IMR-90 (cell line): ENCODE measurements at regions not wholly inside any gene's neighbourhood (a gene's known extent, or its start where the extent isn't known, plus 50 kb on each side); places are given as distances from the start of the nearest gene placed in this dataset.

ENCODE experiments used
- ATAC-seq: fragments of 200-7000 bp; cut with Tn5 transposase; 2 replicates; pipeline ENCODE4 v1.9.1; 2020; ENCODE audit warnings: low read depth, mild to moderate bottlenecking, moderate library complexity
- BruUV-seq: library from RNA; stranded (reverse); fragments of 400-500 nt; replicated peaks from 2 replicates; lab custom pipeline; 2021; lab: Mats Ljungman, UMichigan
- CTCF ChIA-PET: fragments of 300-600 bp; formaldehyde crosslinking; extraction: SDS; loops from one replicate; lab custom pipeline; 2021; ENCODE audit warnings: antibody characterized with exemption; lab: Yijun Ruan, JAX
- POLR2A ChIA-PET: fragments of 300-600 bp; sonication (Branson Sonifier 250); formaldehyde crosslinking; loops from one replicate; lab custom pipeline; 2022; ENCODE audit warnings: antibody characterized with exemption; ENCODE audit not compliant: unreplicated experiment; lab: Charles Lee
- DNase-seq: peaks from one replicate; pipeline ENCODE4 v3.0.0; 2013
- H2AFZ ChIP-seq: replicated peaks from 2 replicates; pipeline ENCODE3; 2013; ENCODE audit warnings: low read length, mild to moderate bottlenecking; ENCODE audit not compliant: poor library complexity
- H2AK5ac ChIP-seq: 2 replicates; pipeline ENCODE4 v1.6.1; 2013; ENCODE audit warnings: low read depth, low read length, inconsistent platforms
- H2AK9ac ChIP-seq: replicated peaks from 2 replicates; pipeline ENCODE3; 2013; ENCODE audit warnings: mild to moderate bottlenecking, low read depth, low read length, moderate library complexity; ENCODE audit not compliant: poor library complexity
- H2BK120ac ChIP-seq: 2 replicates; pipeline ENCODE4 v1.6.1; 2013; ENCODE audit warnings: low read depth, low read length, inconsistent platforms
- H2BK15ac ChIP-seq: 3 replicates; pipeline ENCODE4 v1.6.1; 2013; ENCODE audit warnings: low read depth, low read length, inconsistent platforms
- H2BK20ac ChIP-seq: 2 replicates; pipeline ENCODE4 v1.6.1; 2013; ENCODE audit warnings: low read depth, mild to moderate bottlenecking, inconsistent platforms, low read length, moderate library complexity
- H2BK5ac ChIP-seq: 2 replicates; pipeline ENCODE4 v1.6.1; 2013; ENCODE audit warnings: mild to moderate bottlenecking, low read depth, low read length, inconsistent platforms; ENCODE audit not compliant: poor library complexity, severe bottlenecking
- H3K14ac ChIP-seq: replicated peaks from 2 replicates; pipeline ENCODE4 v1.6.1; 2013; ENCODE audit warnings: low read depth, low read length, inconsistent platforms
- H3K18ac ChIP-seq: 2 replicates; pipeline ENCODE4 v1.6.1; 2013; ENCODE audit warnings: low read depth, low read length, control low read depth
- H3K23ac ChIP-seq: 2 replicates; pipeline ENCODE4 v1.6.1; 2013; ENCODE audit warnings: low read depth, low read length, inconsistent platforms
- H3K27ac ChIP-seq: 2 replicates; pipeline ENCODE4 v1.5.1; 2013; ENCODE audit warnings: mild to moderate bottlenecking, control low read depth, low read length; ENCODE audit not compliant: insufficient read depth
- H3K27me3 ChIP-seq: 2 replicates; pipeline ENCODE4 v1.6.1; 2013; ENCODE audit warnings: low read length; ENCODE audit not compliant: control insufficient read depth, insufficient read depth
- H3K36me3 ChIP-seq: 2 replicates; pipeline ENCODE4 v1.6.1; 2013; ENCODE audit warnings: low read length, mixed read lengths; ENCODE audit not compliant: control insufficient read depth, insufficient read depth
- H3K4ac ChIP-seq: 2 replicates; pipeline ENCODE4 v1.6.1; 2013; ENCODE audit warnings: low read depth, low read length, inconsistent platforms
- H3K4me1 ChIP-seq: 2 replicates; pipeline ENCODE4 v1.6.1; 2013; ENCODE audit warnings: low read length, mixed read lengths; ENCODE audit not compliant: control insufficient read depth, insufficient read depth
- H3K4me2 ChIP-seq: 2 replicates; pipeline ENCODE4 v1.6.1; 2013; ENCODE audit warnings: low read depth, mild to moderate bottlenecking, control low read depth, low read length, moderate library complexity
- H3K4me3 ChIP-seq: 2 replicates; pipeline ENCODE4 v1.5.1; 2013; ENCODE audit warnings: low read depth, mild to moderate bottlenecking, control low read depth, low read length, moderate library complexity; ENCODE audit not compliant: insufficient read depth
- H3K56ac ChIP-seq: 2 replicates; pipeline ENCODE4 v1.6.1; 2013; ENCODE audit warnings: low read length, inconsistent platforms; ENCODE audit not compliant: insufficient read depth; ENCODE audit errors: extremely low read depth
- H3K79me1 ChIP-seq, 2 experiments: 2 replicates each; pipeline ENCODE4 v1.6.1; 2013; ENCODE audit warnings: low read length in 2 of 2, inconsistent platforms in 1 of 2, low read depth in 1 of 2
- H3K9ac ChIP-seq: 2 replicates; pipeline ENCODE4 v1.6.1; 2013; ENCODE audit warnings: low read depth, low read length, control low read depth
- H3K9me1 ChIP-seq: 2 replicates; pipeline ENCODE4 v1.6.1; 2013; ENCODE audit warnings: low read length, inconsistent platforms; ENCODE audit not compliant: insufficient read depth
- H3K9me3 ChIP-seq: 2 replicates; pipeline ENCODE4 v1.6.1; 2013; ENCODE audit warnings: low read length; ENCODE audit not compliant: control insufficient read depth, insufficient read depth
- H4K20me1 ChIP-seq: 2 replicates; pipeline ENCODE4 v1.6.1; 2013; ENCODE audit warnings: low read length, inconsistent platforms; ENCODE audit not compliant: insufficient read depth
- H4K5ac ChIP-seq: 2 replicates; pipeline ENCODE4 v1.6.1; 2013; ENCODE audit warnings: mild to moderate bottlenecking, low read depth, low read length, control low read depth
- H4K8ac ChIP-seq, 2 experiments: 2 replicates each; pipeline ENCODE4 v1.6.1; 2013; ENCODE audit warnings: low read depth in 2 of 2, low read length in 2 of 2, control low read depth in 1 of 2, inconsistent platforms in 1 of 2
- H4K91ac ChIP-seq: 2 replicates; pipeline ENCODE4 v1.6.1; 2013; ENCODE audit warnings: low read depth, low read length, inconsistent platforms; ENCODE audit not compliant: insufficient read depth
- BHLHE40 ChIP-seq: fragments of 150-350 bp; IDR thresholded peaks from 2 replicates; pipeline ENCODE4 v1.6.1; 2016; ENCODE audit warnings: mild to moderate bottlenecking, low read depth, low read length
- CEBPB ChIP-seq: IDR thresholded peaks from 2 replicates; pipeline ENCODE4 v1.6.1; 2012; ENCODE audit warnings: low read depth, low read length, improper control_type of control experiment
- CHD1 ChIP-seq: IDR thresholded peaks from 2 replicates; pipeline ENCODE4 v1.6.1; 2012; ENCODE audit warnings: low read depth, low read length, improper control_type of control experiment
- CTCF ChIP-seq: conservative IDR thresholded peaks from 2 replicates; pipeline ENCODE4 v1.5.1; 2012; ENCODE audit warnings: mild to moderate bottlenecking, low read depth, low read length, improper control_type of control experiment
- FOS ChIP-seq: fragments of 150-350 bp; IDR thresholded peaks from 2 replicates; pipeline ENCODE4 v1.6.1; 2016; ENCODE audit warnings: low read depth, low read length
- MAFK ChIP-seq: IDR thresholded peaks from 2 replicates; pipeline ENCODE4 v1.6.1; 2012; ENCODE audit warnings: low read depth, low read length, improper control_type of control experiment
- MAZ ChIP-seq: IDR thresholded peaks from 2 replicates; pipeline ENCODE4 v1.6.1; 2012; ENCODE audit warnings: low read depth, mild to moderate bottlenecking, low read length, improper control_type of control experiment, moderate library complexity, borderline replicate concordance
- MXI1 ChIP-seq: IDR thresholded peaks from 2 replicates; pipeline ENCODE4 v1.6.1; 2012; ENCODE audit warnings: low read depth, mild to moderate bottlenecking, low read length, moderate library complexity, borderline replicate concordance
- NFE2L2 ChIP-seq: fragments of 150-350 bp; IDR thresholded peaks from 2 replicates; pipeline ENCODE4 v1.6.1; 2016; ENCODE audit warnings: low read depth, mild to moderate bottlenecking, low read length
- POLR2A ChIP-seq: IDR thresholded peaks from 2 replicates; pipeline ENCODE4 v1.6.1; 2012; ENCODE audit warnings: mild to moderate bottlenecking, low read depth, low read length
- RAD21 ChIP-seq: IDR thresholded peaks from 2 replicates; pipeline ENCODE4 v1.6.1; 2012; ENCODE audit warnings: low read length, improper control_type of control experiment
- RCOR1 ChIP-seq: IDR thresholded peaks from 2 replicates; pipeline ENCODE4 v1.6.1; 2012; ENCODE audit warnings: mild to moderate bottlenecking, low read length, improper control_type of control experiment; ENCODE audit not compliant: insufficient replicate concordance
- RFX5 ChIP-seq: IDR thresholded peaks from 2 replicates; pipeline ENCODE4 v1.8.0; 2012; ENCODE audit warnings: low read depth, mild to moderate bottlenecking, low read length, moderate library complexity
- SMC3 ChIP-seq: fragments of 150-350 bp; IDR thresholded peaks from 2 replicates; pipeline ENCODE4 v1.6.1; 2016; ENCODE audit warnings: low read depth, mild to moderate bottlenecking, antibody characterized with exemption, low read length, moderate library complexity
- WGBS, 2 experiments: methylation state at CpG; one replicate each; pipeline versions ENCODE4 v1.1.5 to v1.1.7; 2013; ENCODE audit warnings: missing lambda C conversion rate in 2 of 2; ENCODE audit not compliant: insufficient read length in 1 of 2; ENCODE audit errors: extremely low coverage in 2 of 2; 5-methylcytosine and 5-hydroxymethylcytosine counted together
- dilution Hi-C: fragments of 300-500 bp; cut with HindIII; formaldehyde crosslinking; loops from one replicate; pipeline ENCODE4 v1.14.3; 2018; ENCODE audit warnings: low sequenced_read_pairs; ENCODE audit not compliant: unreplicated experiment
- in situ Hi-C: fragments of 300-500 bp; cut with MboI; formaldehyde crosslinking; loops from 3 replicates; pipeline ENCODE4 v1.14.3; 2019; ENCODE audit warnings: low sequenced_read_pairs, inconsistent platforms, mixed read lengths
- intact Hi-C: fragments of 100-400 bp; cut with micrococcal nuclease; formaldehyde crosslinking; loops from 2 replicates; pipeline ENCODE4 v1.10.0; 2022
- TF ChIP-seq, protein P1 (sequence below): fragments of 150-350 bp; IDR thresholded peaks from 2 replicates; pipeline ENCODE4 v1.6.1; 2017; ENCODE audit warnings: mild to moderate bottlenecking, antibody characterized with exemption, low read length, low read depth
- TF ChIP-seq, protein P2 (sequence below): fragments of 150-350 bp; IDR thresholded peaks from 2 replicates; pipeline ENCODE4 v1.6.1; 2016; ENCODE audit warnings: low read depth, mild to moderate bottlenecking, low read length, moderate library complexity, borderline replicate concordance

- Histone ChIP-seq H2BK15ac (no peak overlapping the region), H3K4ac (no peak overlapping the region), H2BK5ac (no peak overlapping the region), H2BK20ac (no peak overlapping the region), H2AFZ (no peak overlapping the region), H3K18ac (no peak overlapping the region), H3K4me1 (no peaks in the 10 kb centered on the region), H4K8ac (no peak overlapping the region), H3K27ac (no peak overlapping the region), H3K79me1 (no peaks in the 10 kb centered on the region), H3K36me3 (no peaks in the 10 kb centered on the region), H2AK5ac (no peak overlapping the region), H4K91ac (no peak overlapping the region), H3K14ac (no peak overlapping the region), H4K20me1 (no peaks in the 10 kb centered on the region), H3K9me1 (no peaks in the 10 kb centered on the region), H3K56ac (no peak overlapping the region), H4K5ac (no peak overlapping the region), H2BK120ac (no peak overlapping the region), H3K9ac (no peak overlapping the region), H3K9me3 (peaks cover under 1% of the 10 kb centered on the region; the same call in 1 of the 2 replicates), H3K4me2 (no peak overlapping the region), H3K23ac (no peak overlapping the region), H3K27me3 (peaks cover 26% of the 10 kb centered on the region), H2AK9ac (no peak overlapping the region), H3K4me3 (no peak overlapping the region)
- in situ Hi-C loops (no loop called here), intact Hi-C loops (no loop called here), dilution Hi-C loops (no loop called here)
- ChIA-PET POLR2A (no interaction called here), CTCF (no interaction called here)
- no CpG with 5 or more reads among the region's 1 CpG for WGBS, 2 experiments
- no peak for ATAC-seq
- TF ChIP-seq CEBPB (no peak), POLR2A (no peak), CHD1 (no peak), SMC3 (no peak), MAZ (no peak), MAFK (no peak), FOS (no peak), RAD21 (no peak), MXI1 (no peak), CTCF (no peak), RCOR1 (no peak), NFE2L2 (no peak), RFX5 (no peak), BHLHE40 (no peak)
- TF ChIP-seq, protein P1, sequence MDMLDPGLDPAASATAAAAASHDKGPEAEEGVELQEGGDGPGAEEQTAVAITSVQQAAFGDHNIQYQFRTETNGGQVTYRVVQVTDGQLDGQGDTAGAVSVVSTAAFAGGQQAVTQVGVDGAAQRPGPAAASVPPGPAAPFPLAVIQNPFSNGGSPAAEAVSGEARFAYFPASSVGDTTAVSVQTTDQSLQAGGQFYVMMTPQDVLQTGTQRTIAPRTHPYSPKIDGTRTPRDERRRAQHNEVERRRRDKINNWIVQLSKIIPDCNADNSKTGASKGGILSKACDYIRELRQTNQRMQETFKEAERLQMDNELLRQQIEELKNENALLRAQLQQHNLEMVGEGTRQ, result no peak
- TF ChIP-seq, protein P2, sequence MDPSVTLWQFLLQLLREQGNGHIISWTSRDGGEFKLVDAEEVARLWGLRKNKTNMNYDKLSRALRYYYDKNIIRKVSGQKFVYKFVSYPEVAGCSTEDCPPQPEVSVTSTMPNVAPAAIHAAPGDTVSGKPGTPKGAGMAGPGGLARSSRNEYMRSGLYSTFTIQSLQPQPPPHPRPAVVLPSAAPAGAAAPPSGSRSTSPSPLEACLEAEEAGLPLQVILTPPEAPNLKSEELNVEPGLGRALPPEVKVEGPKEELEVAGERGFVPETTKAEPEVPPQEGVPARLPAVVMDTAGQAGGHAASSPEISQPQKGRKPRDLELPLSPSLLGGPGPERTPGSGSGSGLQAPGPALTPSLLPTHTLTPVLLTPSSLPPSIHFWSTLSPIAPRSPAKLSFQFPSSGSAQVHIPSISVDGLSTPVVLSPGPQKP, result no peak
- BruUV-seq, result no TSS peak
- DNase-seq, result no peak
These were observed 66.2 kb upstream of the TMX1 start for GRCh38 chr14:51173863-51174262.
